WTC11 (cell line): ENCODE measurements at regions not wholly inside any gene's neighbourhood (a gene's known extent, or its start where the extent isn't known, plus 50 kb on each side); places are given as distances from the start of the nearest gene placed in this dataset.

Experiments used
- ATAC-seq: fragments of 200-7000 bp; cut with Tn5 transposase; 2 replicates; pipeline ENCODE4 v1.10.0; 2021; ENCODE audit warnings: mild to moderate bottlenecking, moderate library complexity
- CTCF ChIA-PET: fragments of 300-600 bp; sonication (Branson Sonifier 250); formaldehyde crosslinking; loops from one replicate; lab custom pipeline; 2021; ENCODE audit warnings: antibody characterized with exemption; lab: Charles Lee
- POLR2A ChIA-PET: fragments of 350-600 bp; sonication (Branson Sonifier 250); formaldehyde crosslinking; loops from one replicate; lab custom pipeline; 2021; ENCODE audit warnings: antibody characterized with exemption; lab: Charles Lee
- DNase-seq: peaks from one replicate; pipeline ENCODE4 v3.0.0; 2021; ENCODE audit warnings: low spot score
- H3K27ac Mint-ChIP-seq: 2 replicates; pipeline ENCODE4 v1.8.0; 2021; ENCODE audit warnings: mixed read lengths
- H3K27me3 Mint-ChIP-seq: 2 replicates; pipeline ENCODE4 v1.8.0; 2021; ENCODE audit warnings: low read depth, mild to moderate bottlenecking, moderate library complexity, mixed read lengths
- H3K36me3 Mint-ChIP-seq: 2 replicates; pipeline ENCODE4 v1.8.0; 2021; ENCODE audit warnings: mixed read lengths
- H3K4me1 Mint-ChIP-seq: 2 replicates; pipeline ENCODE4 v1.8.0; 2022; ENCODE audit warnings: mixed read lengths
- H3K4me3 Mint-ChIP-seq: 2 replicates; pipeline ENCODE4 v1.8.0; 2021; ENCODE audit warnings: mild to moderate bottlenecking, moderate library complexity, mixed read lengths
- H3K9me3 Mint-ChIP-seq: 2 replicates; pipeline ENCODE4 v1.8.0; 2021; ENCODE audit warnings: mixed read lengths
- CREB1 ChIP-seq: sonication (generic); formaldehyde crosslinking; IDR thresholded peaks from 2 replicates; pipeline ENCODE4 v1.8.0; 2023; ENCODE audit warnings: mild to moderate bottlenecking, missing genetic modification reagents
- E2F1 ChIP-seq: sonication (generic); formaldehyde crosslinking; IDR thresholded peaks from 2 replicates; pipeline ENCODE4 v1.8.0; 2022; ENCODE audit warnings: mild to moderate bottlenecking, missing genetic modification reagents
- ESRRA ChIP-seq: sonication (generic); formaldehyde crosslinking; IDR thresholded peaks from 2 replicates; pipeline ENCODE4 v1.8.1; 2022; ENCODE audit warnings: mild to moderate bottlenecking, missing genetic modification reagents, borderline replicate concordance
- FOXJ3 ChIP-seq: sonication (generic); formaldehyde crosslinking; IDR thresholded peaks from 2 replicates; pipeline ENCODE4 v1.9.0; 2021; ENCODE audit warnings: missing genetic modification reagents, mild to moderate bottlenecking, borderline replicate concordance
- JAZF1 ChIP-seq: fragments of 250-450 bp; sonication (Bioruptor Pico); IDR thresholded peaks from 2 replicates; pipeline ENCODE4 v1.9.0; 2021; ENCODE audit warnings: moderate library complexity, mild to moderate bottlenecking, inconsistent platforms
- MXD4 ChIP-seq: fragments of 250-450 bp; sonication (Bioruptor Pico); IDR thresholded peaks from 2 replicates; pipeline ENCODE4 v1.8.0; 2021; ENCODE audit warnings: mild to moderate bottlenecking, moderate library complexity, borderline replicate concordance
- NR2C2 ChIP-seq: sonication (generic); formaldehyde crosslinking; IDR thresholded peaks from 2 replicates; pipeline ENCODE4 v1.8.0; 2022; ENCODE audit warnings: mild to moderate bottlenecking, missing genetic modification reagents
- RORB ChIP-seq: fragments of 250-450 bp; sonication (Bioruptor Pico); IDR thresholded peaks from 2 replicates; pipeline ENCODE4 v1.9.0; 2021; ENCODE audit warnings: mild to moderate bottlenecking
- TP53 ChIP-seq: sonication (generic); formaldehyde crosslinking; IDR thresholded peaks from 2 replicates; pipeline ENCODE4 v1.8.1; 2023; ENCODE audit warnings: mild to moderate bottlenecking, missing genetic modification reagents
- ZNF219 ChIP-seq: sonication (generic); formaldehyde crosslinking; IDR thresholded peaks from 2 replicates; pipeline ENCODE4 v1.8.0; 2023; ENCODE audit warnings: missing genetic modification reagents, mild to moderate bottlenecking, borderline replicate concordance
- TF ChIP-seq, protein P1 (sequence below): sonication (generic); formaldehyde crosslinking; IDR thresholded peaks from 2 replicates; pipeline ENCODE4 v1.8.1; 2022; ENCODE audit warnings: mild to moderate bottlenecking, moderate library complexity, missing genetic modification reagents
- TF ChIP-seq, protein P2 (sequence below): sonication (generic); formaldehyde crosslinking; IDR thresholded peaks from 2 replicates; pipeline ENCODE4 v1.8.0; 2022; ENCODE audit warnings: missing genetic modification reagents
- TF ChIP-seq, protein P3 (sequence below): sonication (generic); formaldehyde crosslinking; IDR thresholded peaks from 2 replicates; pipeline ENCODE4 v1.8.1; 2022; ENCODE audit warnings: missing genetic modification reagents, borderline replicate concordance
- TF ChIP-seq, protein P4 (sequence below): sonication (generic); formaldehyde crosslinking; IDR thresholded peaks from 2 replicates; pipeline ENCODE4 v1.8.1; 2022; ENCODE audit warnings: mild to moderate bottlenecking, missing genetic modification reagents, moderate library complexity, borderline replicate concordance

DNA sequence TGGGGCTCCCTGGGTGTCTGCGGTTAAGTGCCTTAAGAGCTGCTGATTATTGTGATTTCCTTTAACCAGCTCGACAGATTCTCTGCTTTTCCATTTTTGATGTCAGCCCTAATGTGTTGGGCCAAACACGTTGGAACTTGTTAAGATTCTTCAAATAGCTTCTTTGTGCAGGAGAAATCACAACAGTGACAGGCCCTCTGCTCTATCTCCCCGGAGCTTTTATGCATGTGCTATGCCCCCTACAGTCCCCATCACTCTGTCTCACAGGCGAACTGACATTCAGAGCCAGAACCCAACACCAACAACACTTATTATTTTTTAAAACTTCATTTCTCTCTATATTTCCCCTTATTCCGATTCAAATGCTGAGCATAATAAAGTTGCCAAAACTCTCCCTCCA is 371.7 kb upstream of the CELF4 start (continued):
- TF ChIP-seq, protein P1, sequence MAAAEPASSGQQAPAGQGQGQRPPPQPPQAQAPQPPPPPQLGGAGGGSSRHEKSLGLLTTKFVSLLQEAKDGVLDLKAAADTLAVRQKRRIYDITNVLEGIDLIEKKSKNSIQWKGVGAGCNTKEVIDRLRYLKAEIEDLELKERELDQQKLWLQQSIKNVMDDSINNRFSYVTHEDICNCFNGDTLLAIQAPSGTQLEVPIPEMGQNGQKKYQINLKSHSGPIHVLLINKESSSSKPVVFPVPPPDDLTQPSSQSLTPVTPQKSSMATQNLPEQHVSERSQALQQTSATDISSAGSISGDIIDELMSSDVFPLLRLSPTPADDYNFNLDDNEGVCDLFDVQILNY (CRISPR knock-in tag), result no peak
- TF ChIP-seq, protein P2, sequence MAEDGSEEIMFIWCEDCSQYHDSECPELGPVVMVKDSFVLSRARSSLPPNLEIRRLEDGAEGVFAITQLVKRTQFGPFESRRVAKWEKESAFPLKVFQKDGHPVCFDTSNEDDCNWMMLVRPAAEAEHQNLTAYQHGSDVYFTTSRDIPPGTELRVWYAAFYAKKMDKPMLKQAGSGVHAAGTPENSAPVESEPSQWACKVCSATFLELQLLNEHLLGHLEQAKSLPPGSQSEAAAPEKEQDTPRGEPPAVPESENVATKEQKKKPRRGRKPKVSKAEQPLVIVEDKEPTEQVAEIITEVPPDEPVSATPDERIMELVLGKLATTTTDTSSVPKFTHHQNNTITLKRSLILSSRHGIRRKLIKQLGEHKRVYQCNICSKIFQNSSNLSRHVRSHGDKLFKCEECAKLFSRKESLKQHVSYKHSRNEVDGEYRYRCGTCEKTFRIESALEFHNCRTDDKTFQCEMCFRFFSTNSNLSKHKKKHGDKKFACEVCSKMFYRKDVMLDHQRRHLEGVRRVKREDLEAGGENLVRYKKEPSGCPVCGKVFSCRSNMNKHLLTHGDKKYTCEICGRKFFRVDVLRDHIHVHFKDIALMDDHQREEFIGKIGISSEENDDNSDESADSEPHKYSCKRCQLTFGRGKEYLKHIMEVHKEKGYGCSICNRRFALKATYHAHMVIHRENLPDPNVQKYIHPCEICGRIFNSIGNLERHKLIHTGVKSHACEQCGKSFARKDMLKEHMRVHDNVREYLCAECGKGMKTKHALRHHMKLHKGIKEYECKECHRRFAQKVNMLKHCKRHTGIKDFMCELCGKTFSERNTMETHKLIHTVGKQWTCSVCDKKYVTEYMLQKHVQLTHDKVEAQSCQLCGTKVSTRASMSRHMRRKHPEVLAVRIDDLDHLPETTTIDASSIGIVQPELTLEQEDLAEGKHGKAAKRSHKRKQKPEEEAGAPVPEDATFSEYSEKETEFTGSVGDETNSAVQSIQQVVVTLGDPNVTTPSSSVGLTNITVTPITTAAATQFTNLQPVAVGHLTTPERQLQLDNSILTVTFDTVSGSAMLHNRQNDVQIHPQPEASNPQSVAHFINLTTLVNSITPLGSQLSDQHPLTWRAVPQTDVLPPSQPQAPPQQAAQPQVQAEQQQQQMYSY, result no peak
- TF ChIP-seq, protein P3, sequence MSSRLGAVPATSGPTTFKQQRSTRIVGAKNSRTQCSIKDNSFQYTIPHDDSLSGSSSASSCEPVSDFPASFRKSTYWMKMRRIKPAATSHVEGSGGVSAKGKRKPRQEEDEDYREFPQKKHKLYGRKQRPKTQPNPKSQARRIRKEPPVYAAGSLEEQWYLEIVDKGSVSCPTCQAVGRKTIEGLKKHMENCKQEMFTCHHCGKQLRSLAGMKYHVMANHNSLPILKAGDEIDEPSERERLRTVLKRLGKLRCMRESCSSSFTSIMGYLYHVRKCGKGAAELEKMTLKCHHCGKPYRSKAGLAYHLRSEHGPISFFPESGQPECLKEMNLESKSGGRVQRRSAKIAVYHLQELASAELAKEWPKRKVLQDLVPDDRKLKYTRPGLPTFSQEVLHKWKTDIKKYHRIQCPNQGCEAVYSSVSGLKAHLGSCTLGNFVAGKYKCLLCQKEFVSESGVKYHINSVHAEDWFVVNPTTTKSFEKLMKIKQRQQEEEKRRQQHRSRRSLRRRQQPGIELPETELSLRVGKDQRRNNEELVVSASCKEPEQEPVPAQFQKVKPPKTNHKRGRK (CRISPR knock-in tag), result no peak
- no peak for TF ChIP-seq CREB1 (CRISPR knock-in tag)
- no peak for TF ChIP-seq NR2C2
- TF ChIP-seq TP53 (CRISPR knock-in tag), result no peak
- TF ChIP-seq, protein P4, sequence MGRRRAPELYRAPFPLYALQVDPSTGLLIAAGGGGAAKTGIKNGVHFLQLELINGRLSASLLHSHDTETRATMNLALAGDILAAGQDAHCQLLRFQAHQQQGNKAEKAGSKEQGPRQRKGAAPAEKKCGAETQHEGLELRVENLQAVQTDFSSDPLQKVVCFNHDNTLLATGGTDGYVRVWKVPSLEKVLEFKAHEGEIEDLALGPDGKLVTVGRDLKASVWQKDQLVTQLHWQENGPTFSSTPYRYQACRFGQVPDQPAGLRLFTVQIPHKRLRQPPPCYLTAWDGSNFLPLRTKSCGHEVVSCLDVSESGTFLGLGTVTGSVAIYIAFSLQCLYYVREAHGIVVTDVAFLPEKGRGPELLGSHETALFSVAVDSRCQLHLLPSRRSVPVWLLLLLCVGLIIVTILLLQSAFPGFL, result no peak
- no peak for TF ChIP-seq ESRRA (CRISPR knock-in tag)

- H3K27ac Mint-ChIP-seq, result no peak overlapping the region
- H3K4me3 Mint-ChIP-seq, result no peak overlapping the region
- DNase-seq (no peak), ATAC-seq (no peak)
- H3K9me3 Mint-ChIP-seq, result peaks cover 34% of the 10 kb centered on the region
- H3K36me3 Mint-ChIP-seq, result peaks cover 22% of the 10 kb centered on the region
- H3K27me3 Mint-ChIP-seq, result no peaks in the 10 kb centered on the region; the same call in 1 of the 2 replicates
- ChIA-PET CTCF (no interaction called here), POLR2A (no interaction called here)
- H3K4me1 Mint-ChIP-seq, result no peaks in the 10 kb centered on the region
- no peak for TF ChIP-seq MXD4 (CRISPR knock-in tag)
- TF ChIP-seq JAZF1 (CRISPR knock-in tag), result no peak
- no peak for TF ChIP-seq CREB1 (CRISPR knock-in tag)
- TF ChIP-seq ZNF219 (CRISPR knock-in tag), result no peak
- no peak for TF ChIP-seq FOXJ3 (CRISPR knock-in tag)
Measured at GRCh38 chr18:37935086-37935485, 369.5 kb upstream of the CELF4 start.

GRCh38 chr18:37930640-37931039 is 365.0 kb upstream of the CELF4 start:
- ATAC-seq, result no peak
- no peak overlapping the region for H3K4me3 Mint-ChIP-seq
- no peak for TF ChIP-seq RORB
- TF ChIP-seq E2F1 (CRISPR knock-in tag), result no peak
- no peaks in the 10 kb centered on the region for H3K27me3 Mint-ChIP-seq
- H3K4me1 Mint-ChIP-seq, result 0 out of 2 replicates have a peak, but pooled peaks cover 2% of the 10 kb centered on the region
- DNase-seq, result no peak
- POLR2A ChIA-PET, result no interaction called here
- H3K9me3 Mint-ChIP-seq, result peaks cover 17% of the 10 kb centered on the region
- CTCF ChIA-PET, result no interaction called here
- H3K36me3 Mint-ChIP-seq, result peaks cover 9% of the 10 kb centered on the region
- no peak overlapping the region for H3K27ac Mint-ChIP-seq
